ENCODE measurements at regions not wholly inside any gene's neighbourhood (a gene's known extent, or its start where the extent isn't known, plus 50 kb on each side); places are given as distances from the start of the nearest gene placed in this dataset.
A peak's percentile ranks its signal among the peaks of the same experiment; 100 is the strongest.

DNA sequence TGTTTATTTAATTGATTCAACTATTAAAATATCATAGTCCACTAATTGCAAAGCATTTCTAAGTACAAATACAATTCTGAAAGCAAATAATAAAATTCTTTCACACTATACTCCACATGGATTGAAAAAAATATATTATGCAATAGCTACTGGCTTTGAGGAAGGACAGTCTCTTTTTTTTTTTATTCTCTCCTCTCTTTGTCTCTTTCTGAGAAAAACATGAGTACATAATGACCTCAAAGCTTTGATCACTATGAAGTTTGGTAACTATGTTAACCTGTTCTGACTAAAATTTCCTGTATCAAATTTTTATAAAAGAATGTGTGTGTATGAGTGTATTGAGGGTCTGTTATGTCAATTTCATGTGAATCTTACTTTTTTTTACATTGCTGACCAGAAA is 96.2 kb downstream of the RGS2 start (continued):
- TF ChIP-seq, protein P1, sequence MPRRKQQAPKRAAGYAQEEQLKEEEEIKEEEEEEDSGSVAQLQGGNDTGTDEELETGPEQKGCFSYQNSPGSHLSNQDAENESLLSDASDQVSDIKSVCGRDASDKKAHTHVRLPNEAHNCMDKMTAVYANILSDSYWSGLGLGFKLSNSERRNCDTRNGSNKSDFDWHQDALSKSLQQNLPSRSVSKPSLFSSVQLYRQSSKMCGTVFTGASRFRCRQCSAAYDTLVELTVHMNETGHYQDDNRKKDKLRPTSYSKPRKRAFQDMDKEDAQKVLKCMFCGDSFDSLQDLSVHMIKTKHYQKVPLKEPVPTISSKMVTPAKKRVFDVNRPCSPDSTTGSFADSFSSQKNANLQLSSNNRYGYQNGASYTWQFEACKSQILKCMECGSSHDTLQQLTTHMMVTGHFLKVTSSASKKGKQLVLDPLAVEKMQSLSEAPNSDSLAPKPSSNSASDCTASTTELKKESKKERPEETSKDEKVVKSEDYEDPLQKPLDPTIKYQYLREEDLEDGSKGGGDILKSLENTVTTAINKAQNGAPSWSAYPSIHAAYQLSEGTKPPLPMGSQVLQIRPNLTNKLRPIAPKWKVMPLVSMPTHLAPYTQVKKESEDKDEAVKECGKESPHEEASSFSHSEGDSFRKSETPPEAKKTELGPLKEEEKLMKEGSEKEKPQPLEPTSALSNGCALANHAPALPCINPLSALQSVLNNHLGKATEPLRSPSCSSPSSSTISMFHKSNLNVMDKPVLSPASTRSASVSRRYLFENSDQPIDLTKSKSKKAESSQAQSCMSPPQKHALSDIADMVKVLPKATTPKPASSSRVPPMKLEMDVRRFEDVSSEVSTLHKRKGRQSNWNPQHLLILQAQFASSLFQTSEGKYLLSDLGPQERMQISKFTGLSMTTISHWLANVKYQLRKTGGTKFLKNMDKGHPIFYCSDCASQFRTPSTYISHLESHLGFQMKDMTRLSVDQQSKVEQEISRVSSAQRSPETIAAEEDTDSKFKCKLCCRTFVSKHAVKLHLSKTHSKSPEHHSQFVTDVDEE (CRISPR knock-in tag; IDR thresholded peaks at IDR 0.05), result no peak

DNA sequence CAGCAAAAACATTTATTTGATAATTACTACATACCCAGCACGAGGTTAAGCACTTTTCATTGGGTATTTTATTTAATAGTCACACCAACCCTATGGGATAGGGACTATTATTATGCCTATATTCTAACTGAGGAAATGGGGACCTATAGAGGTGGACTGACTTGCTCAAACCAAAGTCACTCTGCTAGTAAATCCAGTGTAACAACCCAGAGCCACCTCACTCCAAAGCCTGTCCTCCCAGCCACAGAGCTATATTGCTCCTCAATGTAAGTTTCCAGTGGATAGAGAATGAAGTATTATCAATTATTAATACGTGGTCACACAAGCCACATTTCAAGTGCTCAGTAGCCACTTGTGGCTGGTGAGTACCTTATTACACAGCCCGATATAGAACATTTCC is 97.5 kb downstream of the RGS2 start:
- no peak for ATAC-seq
- no peak for TF ChIP-seq TOX (CRISPR knock-in tag; IDR thresholded peaks at IDR 0.05; ENCODE audit: borderline replicate concordance)
- TF ChIP-seq, protein P2, sequence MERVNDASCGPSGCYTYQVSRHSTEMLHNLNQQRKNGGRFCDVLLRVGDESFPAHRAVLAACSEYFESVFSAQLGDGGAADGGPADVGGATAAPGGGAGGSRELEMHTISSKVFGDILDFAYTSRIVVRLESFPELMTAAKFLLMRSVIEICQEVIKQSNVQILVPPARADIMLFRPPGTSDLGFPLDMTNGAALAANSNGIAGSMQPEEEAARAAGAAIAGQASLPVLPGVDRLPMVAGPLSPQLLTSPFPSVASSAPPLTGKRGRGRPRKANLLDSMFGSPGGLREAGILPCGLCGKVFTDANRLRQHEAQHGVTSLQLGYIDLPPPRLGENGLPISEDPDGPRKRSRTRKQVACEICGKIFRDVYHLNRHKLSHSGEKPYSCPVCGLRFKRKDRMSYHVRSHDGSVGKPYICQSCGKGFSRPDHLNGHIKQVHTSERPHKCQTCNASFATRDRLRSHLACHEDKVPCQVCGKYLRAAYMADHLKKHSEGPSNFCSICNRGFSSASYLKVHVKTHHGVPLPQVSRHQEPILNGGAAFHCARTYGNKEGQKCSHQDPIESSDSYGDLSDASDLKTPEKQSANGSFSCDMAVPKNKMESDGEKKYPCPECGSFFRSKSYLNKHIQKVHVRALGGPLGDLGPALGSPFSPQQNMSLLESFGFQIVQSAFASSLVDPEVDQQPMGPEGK (CRISPR knock-in tag; IDR thresholded peaks at IDR 0.05; ENCODE audit: borderline replicate concordance), result no peak
- TF ChIP-seq RARB (CRISPR knock-in tag; IDR thresholded peaks at IDR 0.05), result no peak
- TF ChIP-seq BACH2 (CRISPR knock-in tag; IDR thresholded peaks at IDR 0.05; ENCODE audit: borderline replicate concordance), result no peak
- TF ChIP-seq TCF4 (CRISPR knock-in tag; IDR thresholded peaks at IDR 0.05; ENCODE audit: borderline replicate concordance), result no peak
- no peak for TF ChIP-seq CSDC2 (CRISPR knock-in tag; IDR thresholded peaks at IDR 0.05)
- TF ChIP-seq ZNF565 (CRISPR knock-in tag; conservative IDR thresholded peaks at IDR 0.05; ENCODE audit: low read depth), result no peak
- no peak for TF ChIP-seq PPARA (CRISPR knock-in tag; IDR thresholded peaks at IDR 0.05; ENCODE audit: borderline replicate concordance)
- no peak for TF ChIP-seq OSR1 (CRISPR knock-in tag; IDR thresholded peaks at IDR 0.05)
- no peak for TF ChIP-seq ZFP3 (CRISPR knock-in tag; IDR thresholded peaks at IDR 0.05)
- TF ChIP-seq, protein P3, sequence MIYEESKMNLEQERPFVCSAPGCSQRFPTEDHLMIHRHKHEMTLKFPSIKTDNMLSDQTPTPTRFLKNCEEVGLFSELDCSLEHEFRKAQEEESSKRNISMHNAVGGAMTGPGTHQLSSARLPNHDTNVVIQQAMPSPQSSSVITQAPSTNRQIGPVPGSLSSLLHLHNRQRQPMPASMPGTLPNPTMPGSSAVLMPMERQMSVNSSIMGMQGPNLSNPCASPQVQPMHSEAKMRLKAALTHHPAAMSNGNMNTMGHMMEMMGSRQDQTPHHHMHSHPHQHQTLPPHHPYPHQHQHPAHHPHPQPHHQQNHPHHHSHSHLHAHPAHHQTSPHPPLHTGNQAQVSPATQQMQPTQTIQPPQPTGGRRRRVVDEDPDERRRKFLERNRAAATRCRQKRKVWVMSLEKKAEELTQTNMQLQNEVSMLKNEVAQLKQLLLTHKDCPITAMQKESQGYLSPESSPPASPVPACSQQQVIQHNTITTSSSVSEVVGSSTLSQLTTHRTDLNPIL (CRISPR knock-in tag; IDR thresholded peaks at IDR 0.05; ENCODE audit: low read depth), result no peak
- TF ChIP-seq ZNF8 (CRISPR knock-in tag; IDR thresholded peaks at IDR 0.05), result no peak
- no peak for TF ChIP-seq GLIS3 (CRISPR knock-in tag; IDR thresholded peaks at IDR 0.05)
- no peak for TF ChIP-seq ESRRG (CRISPR knock-in tag; IDR thresholded peaks at IDR 0.05)
- no peak for TF ChIP-seq ZC3H10 (CRISPR knock-in tag; IDR thresholded peaks at IDR 0.05)
- TF ChIP-seq ISL1 (CRISPR knock-in tag; IDR thresholded peaks at IDR 0.05), result no peak

DNA sequence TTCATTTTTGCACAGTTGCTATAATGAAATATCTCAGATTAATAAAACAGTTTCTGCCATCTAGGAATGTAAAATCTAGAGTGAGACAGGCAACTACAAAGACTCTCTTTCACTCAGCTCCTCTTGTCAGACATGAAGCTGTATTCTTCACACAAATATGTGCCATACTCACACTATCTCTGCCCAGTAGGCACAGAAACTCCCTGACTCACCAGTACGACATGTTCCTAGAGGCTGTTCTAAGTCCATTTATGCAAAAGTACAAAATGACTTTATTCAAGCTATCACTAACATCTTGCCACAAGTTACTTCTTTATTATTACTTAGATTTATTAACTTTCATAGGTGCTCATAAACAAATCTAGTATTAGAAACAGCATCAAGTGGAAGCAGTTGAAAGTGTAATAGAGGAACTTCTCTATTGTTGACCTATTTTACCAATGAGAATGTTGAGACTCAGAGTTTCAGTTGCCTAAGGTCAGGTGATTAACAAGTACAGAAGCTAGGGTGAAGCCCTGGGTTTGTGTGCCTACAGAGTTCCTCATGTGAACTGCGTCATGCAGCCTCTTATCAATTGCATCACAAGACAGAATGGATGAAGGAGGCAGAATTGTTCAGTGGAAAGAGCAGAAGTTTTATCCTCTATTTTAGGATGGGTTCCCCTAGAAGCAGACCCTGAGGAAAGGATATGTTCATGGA is 98.9 kb downstream of the RGS2 start:
- ATAC-seq, result peak; percentile 43
- TF ChIP-seq, protein P3 (CRISPR knock-in tag; IDR thresholded peaks at IDR 0.05; ENCODE audit: low read depth), result no peak
- TF ChIP-seq ESRRG (CRISPR knock-in tag; IDR thresholded peaks at IDR 0.05), result no peak
- no peak for TF ChIP-seq OSR1 (CRISPR knock-in tag; IDR thresholded peaks at IDR 0.05)
- TF ChIP-seq ZNF565 (CRISPR knock-in tag; conservative IDR thresholded peaks at IDR 0.05; ENCODE audit: low read depth), result no peak
- TF ChIP-seq ZNF8 (CRISPR knock-in tag; IDR thresholded peaks at IDR 0.05), result no peak
- TF ChIP-seq, protein P4, sequence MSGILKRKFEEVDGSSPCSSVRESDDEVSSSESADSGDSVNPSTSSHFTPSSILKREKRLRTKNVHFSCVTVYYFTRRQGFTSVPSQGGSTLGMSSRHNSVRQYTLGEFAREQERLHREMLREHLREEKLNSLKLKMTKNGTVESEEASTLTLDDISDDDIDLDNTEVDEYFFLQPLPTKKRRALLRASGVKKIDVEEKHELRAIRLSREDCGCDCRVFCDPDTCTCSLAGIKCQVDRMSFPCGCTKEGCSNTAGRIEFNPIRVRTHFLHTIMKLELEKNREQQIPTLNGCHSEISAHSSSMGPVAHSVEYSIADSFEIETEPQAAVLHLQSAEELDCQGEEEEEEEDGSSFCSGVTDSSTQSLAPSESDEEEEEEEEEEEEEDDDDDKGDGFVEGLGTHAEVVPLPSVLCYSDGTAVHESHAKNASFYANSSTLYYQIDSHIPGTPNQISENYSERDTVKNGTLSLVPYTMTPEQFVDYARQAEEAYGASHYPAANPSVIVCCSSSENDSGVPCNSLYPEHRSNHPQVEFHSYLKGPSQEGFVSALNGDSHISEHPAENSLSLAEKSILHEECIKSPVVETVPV (CRISPR knock-in tag; IDR thresholded peaks at IDR 0.05), result no peak
- TF ChIP-seq CSDC2 (CRISPR knock-in tag; IDR thresholded peaks at IDR 0.05), result no peak
- no peak for TF ChIP-seq TOX (CRISPR knock-in tag; IDR thresholded peaks at IDR 0.05; ENCODE audit: borderline replicate concordance)
- no peak for TF ChIP-seq PPARA (CRISPR knock-in tag; IDR thresholded peaks at IDR 0.05; ENCODE audit: borderline replicate concordance)
- TF ChIP-seq ZFP30 (CRISPR knock-in tag; IDR thresholded peaks at IDR 0.05), result no peak
- TF ChIP-seq ISL1 (CRISPR knock-in tag; IDR thresholded peaks at IDR 0.05), result no peak
- TF ChIP-seq, protein P2 (CRISPR knock-in tag; IDR thresholded peaks at IDR 0.05; ENCODE audit: borderline replicate concordance), result no peak
- TF ChIP-seq GLIS3 (CRISPR knock-in tag; IDR thresholded peaks at IDR 0.05), result no peak
- TF ChIP-seq, protein P5, sequence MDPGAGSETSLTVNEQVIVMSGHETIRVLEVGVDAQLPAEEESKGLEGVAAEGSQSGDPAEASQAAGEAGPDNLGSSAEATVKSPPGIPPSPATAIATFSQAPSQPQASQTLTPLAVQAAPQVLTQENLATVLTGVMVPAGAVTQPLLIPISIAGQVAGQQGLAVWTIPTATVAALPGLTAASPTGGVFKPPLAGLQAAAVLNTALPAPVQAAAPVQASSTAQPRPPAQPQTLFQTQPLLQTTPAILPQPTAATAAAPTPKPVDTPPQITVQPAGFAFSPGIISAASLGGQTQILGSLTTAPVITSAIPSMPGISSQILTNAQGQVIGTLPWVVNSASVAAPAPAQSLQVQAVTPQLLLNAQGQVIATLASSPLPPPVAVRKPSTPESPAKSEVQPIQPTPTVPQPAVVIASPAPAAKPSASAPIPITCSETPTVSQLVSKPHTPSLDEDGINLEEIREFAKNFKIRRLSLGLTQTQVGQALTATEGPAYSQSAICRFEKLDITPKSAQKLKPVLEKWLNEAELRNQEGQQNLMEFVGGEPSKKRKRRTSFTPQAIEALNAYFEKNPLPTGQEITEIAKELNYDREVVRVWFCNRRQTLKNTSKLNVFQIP (CRISPR knock-in tag; IDR thresholded peaks at IDR 0.05; ENCODE audit: borderline replicate concordance, low read depth), result no peak
- TF ChIP-seq, protein P1 (CRISPR knock-in tag; IDR thresholded peaks at IDR 0.05), result no peak
- TF ChIP-seq RARB (CRISPR knock-in tag; IDR thresholded peaks at IDR 0.05), result no peak
